ENCODE measurements at regions not wholly inside any gene's neighbourhood (a gene's known extent, or its start where the extent isn't known, plus 50 kb on each side); places are given as distances from the start of the nearest gene placed in this dataset.

DNA sequence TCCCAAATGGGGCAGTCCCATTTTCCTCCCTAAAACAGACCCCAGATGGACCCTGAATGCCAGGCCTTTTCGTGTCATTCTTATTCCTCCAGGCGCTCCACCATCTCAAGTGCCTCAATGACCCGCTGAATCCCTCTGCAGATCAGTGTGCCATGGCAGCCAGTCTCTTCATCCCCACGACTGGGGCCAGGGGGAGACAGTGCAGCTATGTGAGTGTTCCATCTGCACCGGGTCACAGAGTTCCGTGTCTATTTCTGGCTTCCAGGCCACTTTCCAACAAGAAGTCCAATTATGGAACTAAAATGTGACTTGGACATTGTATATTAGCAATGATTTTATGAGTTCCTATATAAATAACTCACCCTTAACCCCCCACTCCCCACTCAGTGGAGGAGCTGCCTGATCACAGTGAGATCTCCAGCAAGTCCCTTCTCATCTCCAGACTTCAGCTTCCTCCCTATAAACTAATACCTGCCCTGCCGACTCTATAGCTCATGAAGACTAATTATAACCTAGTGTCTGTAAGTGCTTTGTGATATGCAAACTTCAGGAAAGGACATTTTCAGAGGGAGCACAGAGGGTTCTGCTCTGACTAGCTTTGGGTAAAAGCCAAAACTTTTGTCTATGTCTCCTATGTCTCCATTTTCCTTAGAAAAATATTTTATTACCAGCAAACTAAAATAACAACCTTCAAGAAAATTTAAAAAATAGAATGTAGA is 56.3 kb upstream of the NFASC start:
- no peak for TF ChIP-seq NCOA2 (CRISPR knock-in tag; IDR thresholded peaks at IDR 0.05)
- no peak for TF ChIP-seq CBX5 (CRISPR knock-in tag; IDR thresholded peaks at IDR 0.05; ENCODE audit: borderline replicate concordance)
- TF ChIP-seq, protein P1, sequence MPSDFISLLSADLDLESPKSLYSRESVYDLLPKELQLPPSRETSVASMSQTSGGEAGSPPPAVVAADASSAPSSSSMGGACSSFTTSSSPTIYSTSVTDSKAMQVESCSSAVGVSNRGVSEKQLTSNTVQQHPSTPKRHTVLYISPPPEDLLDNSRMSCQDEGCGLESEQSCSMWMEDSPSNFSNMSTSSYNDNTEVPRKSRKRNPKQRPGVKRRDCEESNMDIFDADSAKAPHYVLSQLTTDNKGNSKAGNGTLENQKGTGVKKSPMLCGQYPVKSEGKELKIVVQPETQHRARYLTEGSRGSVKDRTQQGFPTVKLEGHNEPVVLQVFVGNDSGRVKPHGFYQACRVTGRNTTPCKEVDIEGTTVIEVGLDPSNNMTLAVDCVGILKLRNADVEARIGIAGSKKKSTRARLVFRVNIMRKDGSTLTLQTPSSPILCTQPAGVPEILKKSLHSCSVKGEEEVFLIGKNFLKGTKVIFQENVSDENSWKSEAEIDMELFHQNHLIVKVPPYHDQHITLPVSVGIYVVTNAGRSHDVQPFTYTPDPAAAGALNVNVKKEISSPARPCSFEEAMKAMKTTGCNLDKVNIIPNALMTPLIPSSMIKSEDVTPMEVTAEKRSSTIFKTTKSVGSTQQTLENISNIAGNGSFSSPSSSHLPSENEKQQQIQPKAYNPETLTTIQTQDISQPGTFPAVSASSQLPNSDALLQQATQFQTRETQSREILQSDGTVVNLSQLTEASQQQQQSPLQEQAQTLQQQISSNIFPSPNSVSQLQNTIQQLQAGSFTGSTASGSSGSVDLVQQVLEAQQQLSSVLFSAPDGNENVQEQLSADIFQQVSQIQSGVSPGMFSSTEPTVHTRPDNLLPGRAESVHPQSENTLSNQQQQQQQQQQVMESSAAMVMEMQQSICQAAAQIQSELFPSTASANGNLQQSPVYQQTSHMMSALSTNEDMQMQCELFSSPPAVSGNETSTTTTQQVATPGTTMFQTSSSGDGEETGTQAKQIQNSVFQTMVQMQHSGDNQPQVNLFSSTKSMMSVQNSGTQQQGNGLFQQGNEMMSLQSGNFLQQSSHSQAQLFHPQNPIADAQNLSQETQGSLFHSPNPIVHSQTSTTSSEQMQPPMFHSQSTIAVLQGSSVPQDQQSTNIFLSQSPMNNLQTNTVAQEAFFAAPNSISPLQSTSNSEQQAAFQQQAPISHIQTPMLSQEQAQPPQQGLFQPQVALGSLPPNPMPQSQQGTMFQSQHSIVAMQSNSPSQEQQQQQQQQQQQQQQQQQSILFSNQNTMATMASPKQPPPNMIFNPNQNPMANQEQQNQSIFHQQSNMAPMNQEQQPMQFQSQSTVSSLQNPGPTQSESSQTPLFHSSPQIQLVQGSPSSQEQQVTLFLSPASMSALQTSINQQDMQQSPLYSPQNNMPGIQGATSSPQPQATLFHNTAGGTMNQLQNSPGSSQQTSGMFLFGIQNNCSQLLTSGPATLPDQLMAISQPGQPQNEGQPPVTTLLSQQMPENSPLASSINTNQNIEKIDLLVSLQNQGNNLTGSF (CRISPR knock-in tag; IDR thresholded peaks at IDR 0.05): no peak
- TF ChIP-seq, protein P2, sequence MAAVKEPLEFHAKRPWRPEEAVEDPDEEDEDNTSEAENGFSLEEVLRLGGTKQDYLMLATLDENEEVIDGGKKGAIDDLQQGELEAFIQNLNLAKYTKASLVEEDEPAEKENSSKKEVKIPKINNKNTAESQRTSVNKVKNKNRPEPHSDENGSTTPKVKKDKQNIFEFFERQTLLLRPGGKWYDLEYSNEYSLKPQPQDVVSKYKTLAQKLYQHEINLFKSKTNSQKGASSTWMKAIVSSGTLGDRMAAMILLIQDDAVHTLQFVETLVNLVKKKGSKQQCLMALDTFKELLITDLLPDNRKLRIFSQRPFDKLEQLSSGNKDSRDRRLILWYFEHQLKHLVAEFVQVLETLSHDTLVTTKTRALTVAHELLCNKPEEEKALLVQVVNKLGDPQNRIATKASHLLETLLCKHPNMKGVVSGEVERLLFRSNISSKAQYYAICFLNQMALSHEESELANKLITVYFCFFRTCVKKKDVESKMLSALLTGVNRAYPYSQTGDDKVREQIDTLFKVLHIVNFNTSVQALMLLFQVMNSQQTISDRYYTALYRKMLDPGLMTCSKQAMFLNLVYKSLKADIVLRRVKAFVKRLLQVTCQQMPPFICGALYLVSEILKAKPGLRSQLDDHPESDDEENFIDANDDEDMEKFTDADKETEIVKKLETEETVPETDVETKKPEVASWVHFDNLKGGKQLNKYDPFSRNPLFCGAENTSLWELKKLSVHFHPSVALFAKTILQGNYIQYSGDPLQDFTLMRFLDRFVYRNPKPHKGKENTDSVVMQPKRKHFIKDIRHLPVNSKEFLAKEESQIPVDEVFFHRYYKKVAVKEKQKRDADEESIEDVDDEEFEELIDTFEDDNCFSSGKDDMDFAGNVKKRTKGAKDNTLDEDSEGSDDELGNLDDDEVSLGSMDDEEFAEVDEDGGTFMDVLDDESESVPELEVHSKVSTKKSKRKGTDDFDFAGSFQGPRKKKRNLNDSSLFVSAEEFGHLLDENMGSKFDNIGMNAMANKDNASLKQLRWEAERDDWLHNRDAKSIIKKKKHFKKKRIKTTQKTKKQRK (IDR thresholded peaks at IDR 0.05; ENCODE audit: low read length): no peak
- TF ChIP-seq, protein P3, sequence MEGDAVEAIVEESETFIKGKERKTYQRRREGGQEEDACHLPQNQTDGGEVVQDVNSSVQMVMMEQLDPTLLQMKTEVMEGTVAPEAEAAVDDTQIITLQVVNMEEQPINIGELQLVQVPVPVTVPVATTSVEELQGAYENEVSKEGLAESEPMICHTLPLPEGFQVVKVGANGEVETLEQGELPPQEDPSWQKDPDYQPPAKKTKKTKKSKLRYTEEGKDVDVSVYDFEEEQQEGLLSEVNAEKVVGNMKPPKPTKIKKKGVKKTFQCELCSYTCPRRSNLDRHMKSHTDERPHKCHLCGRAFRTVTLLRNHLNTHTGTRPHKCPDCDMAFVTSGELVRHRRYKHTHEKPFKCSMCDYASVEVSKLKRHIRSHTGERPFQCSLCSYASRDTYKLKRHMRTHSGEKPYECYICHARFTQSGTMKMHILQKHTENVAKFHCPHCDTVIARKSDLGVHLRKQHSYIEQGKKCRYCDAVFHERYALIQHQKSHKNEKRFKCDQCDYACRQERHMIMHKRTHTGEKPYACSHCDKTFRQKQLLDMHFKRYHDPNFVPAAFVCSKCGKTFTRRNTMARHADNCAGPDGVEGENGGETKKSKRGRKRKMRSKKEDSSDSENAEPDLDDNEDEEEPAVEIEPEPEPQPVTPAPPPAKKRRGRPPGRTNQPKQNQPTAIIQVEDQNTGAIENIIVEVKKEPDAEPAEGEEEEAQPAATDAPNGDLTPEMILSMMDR (CRISPR knock-in tag; IDR thresholded peaks at IDR 0.05): no peak
- TF ChIP-seq ZFP41 (CRISPR knock-in tag; IDR thresholded peaks at IDR 0.05; ENCODE audit: borderline replicate concordance): no peak
- no peak for TF ChIP-seq ZNF350 (CRISPR knock-in tag; IDR thresholded peaks at IDR 0.05; ENCODE audit: borderline replicate concordance, low read depth)
- TF ChIP-seq ZNF10 (CRISPR knock-in tag; IDR thresholded peaks at IDR 0.05; ENCODE audit: borderline replicate concordance, low read depth): no peak
- TF ChIP-seq ZNF558 (CRISPR knock-in tag; IDR thresholded peaks at IDR 0.05; ENCODE audit: borderline replicate concordance): no peak
- no peak for TF ChIP-seq ZNF746 (CRISPR knock-in tag; IDR thresholded peaks at IDR 0.05)
- TF ChIP-seq, protein P4, sequence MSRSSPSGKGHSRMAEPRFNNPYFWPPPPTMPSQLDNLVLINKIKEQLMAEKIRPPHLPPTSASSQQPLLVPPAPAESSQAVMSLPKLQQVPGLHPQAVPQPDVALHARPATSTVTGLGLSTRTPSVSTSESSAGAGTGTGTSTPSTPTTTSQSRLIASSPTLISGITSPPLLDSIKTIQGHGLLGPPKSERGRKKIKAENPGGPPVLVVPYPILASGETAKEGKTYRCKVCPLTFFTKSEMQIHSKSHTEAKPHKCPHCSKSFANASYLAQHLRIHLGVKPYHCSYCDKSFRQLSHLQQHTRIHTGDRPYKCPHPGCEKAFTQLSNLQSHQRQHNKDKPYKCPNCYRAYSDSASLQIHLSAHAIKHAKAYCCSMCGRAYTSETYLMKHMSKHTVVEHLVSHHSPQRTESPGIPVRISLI (CRISPR knock-in tag; IDR thresholded peaks at IDR 0.05; ENCODE audit: borderline replicate concordance): no peak
- TF ChIP-seq, protein P5, sequence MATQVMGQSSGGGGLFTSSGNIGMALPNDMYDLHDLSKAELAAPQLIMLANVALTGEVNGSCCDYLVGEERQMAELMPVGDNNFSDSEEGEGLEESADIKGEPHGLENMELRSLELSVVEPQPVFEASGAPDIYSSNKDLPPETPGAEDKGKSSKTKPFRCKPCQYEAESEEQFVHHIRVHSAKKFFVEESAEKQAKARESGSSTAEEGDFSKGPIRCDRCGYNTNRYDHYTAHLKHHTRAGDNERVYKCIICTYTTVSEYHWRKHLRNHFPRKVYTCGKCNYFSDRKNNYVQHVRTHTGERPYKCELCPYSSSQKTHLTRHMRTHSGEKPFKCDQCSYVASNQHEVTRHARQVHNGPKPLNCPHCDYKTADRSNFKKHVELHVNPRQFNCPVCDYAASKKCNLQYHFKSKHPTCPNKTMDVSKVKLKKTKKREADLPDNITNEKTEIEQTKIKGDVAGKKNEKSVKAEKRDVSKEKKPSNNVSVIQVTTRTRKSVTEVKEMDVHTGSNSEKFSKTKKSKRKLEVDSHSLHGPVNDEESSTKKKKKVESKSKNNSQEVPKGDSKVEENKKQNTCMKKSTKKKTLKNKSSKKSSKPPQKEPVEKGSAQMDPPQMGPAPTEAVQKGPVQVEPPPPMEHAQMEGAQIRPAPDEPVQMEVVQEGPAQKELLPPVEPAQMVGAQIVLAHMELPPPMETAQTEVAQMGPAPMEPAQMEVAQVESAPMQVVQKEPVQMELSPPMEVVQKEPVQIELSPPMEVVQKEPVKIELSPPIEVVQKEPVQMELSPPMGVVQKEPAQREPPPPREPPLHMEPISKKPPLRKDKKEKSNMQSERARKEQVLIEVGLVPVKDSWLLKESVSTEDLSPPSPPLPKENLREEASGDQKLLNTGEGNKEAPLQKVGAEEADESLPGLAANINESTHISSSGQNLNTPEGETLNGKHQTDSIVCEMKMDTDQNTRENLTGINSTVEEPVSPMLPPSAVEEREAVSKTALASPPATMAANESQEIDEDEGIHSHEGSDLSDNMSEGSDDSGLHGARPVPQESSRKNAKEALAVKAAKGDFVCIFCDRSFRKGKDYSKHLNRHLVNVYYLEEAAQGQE (IDR thresholded peaks at IDR 0.05; ENCODE audit: borderline replicate concordance in 1 of 2, low read depth in 1 of 2, low read length in 2 of 2): no peak
- TF ChIP-seq, protein P6, sequence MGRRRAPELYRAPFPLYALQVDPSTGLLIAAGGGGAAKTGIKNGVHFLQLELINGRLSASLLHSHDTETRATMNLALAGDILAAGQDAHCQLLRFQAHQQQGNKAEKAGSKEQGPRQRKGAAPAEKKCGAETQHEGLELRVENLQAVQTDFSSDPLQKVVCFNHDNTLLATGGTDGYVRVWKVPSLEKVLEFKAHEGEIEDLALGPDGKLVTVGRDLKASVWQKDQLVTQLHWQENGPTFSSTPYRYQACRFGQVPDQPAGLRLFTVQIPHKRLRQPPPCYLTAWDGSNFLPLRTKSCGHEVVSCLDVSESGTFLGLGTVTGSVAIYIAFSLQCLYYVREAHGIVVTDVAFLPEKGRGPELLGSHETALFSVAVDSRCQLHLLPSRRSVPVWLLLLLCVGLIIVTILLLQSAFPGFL (CRISPR knock-in tag; IDR thresholded peaks at IDR 0.05): no peak
- no peak for TF ChIP-seq ZNF547 (CRISPR knock-in tag; IDR thresholded peaks at IDR 0.05)
